NAMALWA (cell line): ENCODE measurements at regions not wholly inside any gene's neighbourhood (a gene's known extent, or its start where the extent isn't known, plus 50 kb on each side); places are given as distances from the start of the nearest gene placed in this dataset.
"Not testable (repeated sequence)": the region's sequence is repeated elsewhere in the genome, so short reads cannot be mapped to it uniquely, and the experiment has no call there.

ENCODE experiments used
- DNase-seq: peaks from one replicate; pipeline ENCODE4 v3.0.0-alpha.2; 2015; ENCODE audit warnings: low spot score

GRCh38 chr12:33678221-33678964 is 238.8 kb upstream of the SYT10 start:
- DNase-seq, result no peak

GRCh38 chr12:33690562-33690961 is 250.9 kb upstream of the SYT10 start:
- DNase-seq, result no peak

- no peak for DNase-seq
Observed at GRCh38 chr12:33703221-33703620, 263.6 kb upstream of the SYT10 start.

- DNase-seq, result no peak
Observed at GRCh38 chr12:33706927-33707326, 267.3 kb upstream of the SYT10 start.

GRCh38 chr12:33708935-33709334 is 269.3 kb upstream of the SYT10 start:
- no peak for DNase-seq

GRCh38 chr12:33710548-33710947 is 270.9 kb upstream of the SYT10 start:
- DNase-seq, result no peak

GRCh38 chr12:33718631-33719030 is 279.0 kb upstream of the SYT10 start:
- DNase-seq, result no peak

GRCh38 chr12:33721561-33721960 is 281.9 kb upstream of the SYT10 start:
- no peak for DNase-seq

GRCh38 chr12:33724867-33725266 is 285.2 kb upstream of the SYT10 start:
- DNase-seq, result no peak

GRCh38 chr12:33734871-33735270 is 287.4 kb upstream of the ALG10 start:
- DNase-seq, result no peak

- DNase-seq, result no peak
Observed at GRCh38 chr12:33752854-33753253, 269.4 kb upstream of the ALG10 start.

GRCh38 chr12:33757701-33758100 is 264.6 kb upstream of the ALG10 start:
- DNase-seq, result no peak

GRCh38 chr12:33759279-33759678 is 263.0 kb upstream of the ALG10 start:
- DNase-seq, result no peak

GRCh38 chr12:33763331-33763730 is 259.0 kb upstream of the ALG10 start:
- no peak for DNase-seq

- no peak for DNase-seq
Observed at GRCh38 chr12:33770652-33771051, 251.6 kb upstream of the ALG10 start.

- no peak for DNase-seq
Observed at GRCh38 chr12:33771889-33772288, 250.4 kb upstream of the ALG10 start.

GRCh38 chr12:33773091-33773490 is 249.2 kb upstream of the ALG10 start:
- DNase-seq, result not testable (repeated sequence)

- no peak for DNase-seq
Observed at GRCh38 chr12:33786532-33786931, 235.8 kb upstream of the ALG10 start.

- no peak for DNase-seq
Observed at GRCh38 chr12:33794954-33795353, 227.3 kb upstream of the ALG10 start.

GRCh38 chr12:33795536-33795935 is 226.8 kb upstream of the ALG10 start:
- no peak for DNase-seq

GRCh38 chr12:33813536-33813935 is 208.8 kb upstream of the ALG10 start:
- DNase-seq, result no peak

- DNase-seq, result no peak
Observed at GRCh38 chr12:33817713-33818112, 204.6 kb upstream of the ALG10 start.

GRCh38 chr12:33818313-33818712 is 204.0 kb upstream of the ALG10 start:
- no peak for DNase-seq

GRCh38 chr12:33825442-33825841 is 196.9 kb upstream of the ALG10 start:
- no peak for DNase-seq
